Heart left ventricle (tissue), 13 donors: ENCODE measurements at regions not wholly inside any gene's neighbourhood (a gene's known extent, or its start where the extent isn't known, plus 50 kb on each side); places are given as distances from the start of the nearest gene placed in this dataset.

ENCODE experiments used
- POLR2A ChIP-seq, 2 donors: fragments of 450-650 bp; IDR thresholded peaks; one replicate each; pipeline ENCODE4 v1.6.1; 2017; ENCODE audit warnings: antibody characterized with exemption in 2 of 2, mild to moderate bottlenecking in 2 of 2, moderate library complexity in 2 of 2
- TF ChIP-seq, protein P1 (sequence below), 12 donors: fragments of 200-600 bp; sonication (generic) in 4 of 12; IDR thresholded peaks; one replicate each; pipeline versions ENCODE4 v1.5.0 to v1.8.0; 2018 to 2022; ENCODE audit warnings: antibody characterized with exemption in 12 of 12, mild to moderate bottlenecking in 5 of 12
- donor health status: ischemic (EF 13 %, LVEDD 7.1; RV severe dilation, severe dysfunction).
- donor health status: DM: no; HTN: yes; CAD: no.
- donor health status: DM: no; HTN: no; CAD: no.
- donor health status: ischemic (EF 25% LVEDD 6.9; RV normal size, moderate dysfunction).
- donor health status: ischemic (EF 25% LVEDD 5.7; RV mildly dilated, moderate dysfunction).
- donor health status: ischemic (EF 35%, LVEDD 5.7; RV mildly dilated, moderate dysfunction).
- donor health status: nonischemic (EF 11% LVEDD 7.7; RV severe dilation, severe dysfunction).
- donor health status: DM: yes; HTN: yes; CAD: no.
- donor health status: PGD.
- donor health status: ischemic (EF 29% LVEDD 5.4; RV normal size, mild dysfunction).
- donor health status: nonischemic (EF 23%, LVEDD 6.1; RV moderate dilation, normal function).

DNA sequence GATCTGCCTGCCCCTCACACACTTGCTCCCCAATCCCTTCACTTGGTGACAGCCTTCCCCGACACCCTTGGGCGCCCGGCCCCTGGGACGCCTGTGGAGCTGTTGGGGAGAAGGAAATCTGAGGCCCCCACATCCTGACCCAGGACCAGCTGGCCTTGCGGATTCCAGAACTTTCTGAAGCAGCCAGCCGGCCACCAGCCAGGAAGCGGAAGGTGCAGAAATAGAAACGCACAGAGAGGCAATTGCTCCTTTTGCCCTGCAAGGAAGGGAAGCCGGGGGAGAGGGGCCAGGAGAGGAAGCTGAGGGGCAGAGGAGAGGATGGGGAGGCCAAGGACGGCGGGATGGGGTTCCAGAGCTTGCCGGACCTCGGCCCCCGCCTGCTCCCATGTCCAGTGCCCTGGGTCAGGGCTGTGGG lies 66.7 kb upstream of the LINC01488 start:
- TF ChIP-seq, protein P1, sequence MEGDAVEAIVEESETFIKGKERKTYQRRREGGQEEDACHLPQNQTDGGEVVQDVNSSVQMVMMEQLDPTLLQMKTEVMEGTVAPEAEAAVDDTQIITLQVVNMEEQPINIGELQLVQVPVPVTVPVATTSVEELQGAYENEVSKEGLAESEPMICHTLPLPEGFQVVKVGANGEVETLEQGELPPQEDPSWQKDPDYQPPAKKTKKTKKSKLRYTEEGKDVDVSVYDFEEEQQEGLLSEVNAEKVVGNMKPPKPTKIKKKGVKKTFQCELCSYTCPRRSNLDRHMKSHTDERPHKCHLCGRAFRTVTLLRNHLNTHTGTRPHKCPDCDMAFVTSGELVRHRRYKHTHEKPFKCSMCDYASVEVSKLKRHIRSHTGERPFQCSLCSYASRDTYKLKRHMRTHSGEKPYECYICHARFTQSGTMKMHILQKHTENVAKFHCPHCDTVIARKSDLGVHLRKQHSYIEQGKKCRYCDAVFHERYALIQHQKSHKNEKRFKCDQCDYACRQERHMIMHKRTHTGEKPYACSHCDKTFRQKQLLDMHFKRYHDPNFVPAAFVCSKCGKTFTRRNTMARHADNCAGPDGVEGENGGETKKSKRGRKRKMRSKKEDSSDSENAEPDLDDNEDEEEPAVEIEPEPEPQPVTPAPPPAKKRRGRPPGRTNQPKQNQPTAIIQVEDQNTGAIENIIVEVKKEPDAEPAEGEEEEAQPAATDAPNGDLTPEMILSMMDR (IDR thresholded peaks at IDR 0.05) = no peak
- TF ChIP-seq POLR2A (IDR thresholded peaks at IDR 0.05) = no peak
